ENCODE measurements at regions not wholly inside any gene's neighbourhood (a gene's known extent, or its start where the extent isn't known, plus 50 kb on each side); places are given as distances from the start of the nearest gene placed in this dataset.
A peak's percentile ranks its signal among the peaks of the same experiment; 100 is the strongest.

DNA sequence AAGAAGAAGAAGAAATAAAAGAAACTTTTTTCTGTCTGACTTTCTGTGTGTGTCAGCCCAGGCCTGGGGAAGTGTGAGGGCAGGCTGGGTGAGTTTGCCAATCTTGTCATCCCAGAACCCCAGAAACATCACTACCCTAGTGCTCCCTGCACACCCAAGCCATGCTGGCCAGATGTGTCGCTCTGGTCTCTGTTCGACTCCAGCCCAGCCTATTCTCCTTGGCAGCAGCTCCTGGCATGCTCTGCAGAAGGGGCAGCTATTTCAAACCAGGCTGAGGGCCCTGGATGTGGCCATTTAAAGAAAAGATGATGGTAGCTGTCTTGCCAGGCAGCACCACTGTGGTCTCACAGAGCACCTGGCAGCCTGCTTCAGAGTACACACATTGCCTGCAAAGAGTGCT is 334.1 kb downstream of the RPS24 start:
- peaks cover 29% of the 10 kb centered on the region for H3K4me1 ChIP-seq (ENCODE audit: insufficient read depth, low read length)
- H3K9ac ChIP-seq (ENCODE audit: low read length): no peak overlapping the region
- H3K27me3 ChIP-seq (ENCODE audit: control insufficient read depth in 1 of 2, insufficient read depth in 2 of 2, low read length in 2 of 2): no peaks in the 10 kb centered on the region
- no peaks in the 10 kb centered on the region for H3K9me3 ChIP-seq (ENCODE audit: low read length)
- H3K4me3 ChIP-seq (ENCODE audit: low read depth in 1 of 2, low read length in 2 of 2): no peak overlapping the region
- H3K36me3 ChIP-seq (ENCODE audit: insufficient read depth, low read length): no peaks in the 10 kb centered on the region
- H3K27ac ChIP-seq (ENCODE audit: low read depth, low read length): peak overlapping the region; percentile 44

DNA sequence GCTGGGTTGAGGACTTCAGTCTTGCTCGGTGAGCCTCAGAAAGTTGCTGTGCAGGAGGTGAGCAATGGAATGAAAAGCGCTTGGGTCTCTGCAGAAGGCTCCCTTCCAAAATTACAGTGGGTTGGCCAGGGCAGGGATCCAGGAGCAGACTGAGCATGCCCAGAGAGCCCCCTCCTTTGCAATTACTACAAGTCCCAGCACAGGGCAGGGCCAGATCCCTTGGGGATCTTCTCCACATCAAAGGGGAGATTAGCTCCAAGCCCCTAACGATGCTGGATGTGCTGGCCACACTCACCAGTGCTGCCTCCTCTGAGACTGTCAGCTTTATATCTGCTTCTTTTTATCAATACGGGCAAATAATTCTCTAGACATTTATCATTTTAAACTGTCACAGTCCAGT is 337.5 kb downstream of the RPS24 start:
- Histone ChIP-seq H3K36me3 (ENCODE audit: insufficient read depth, low read length) (no peaks in the 10 kb centered on the region), H3K27me3 (ENCODE audit: control insufficient read depth in 1 of 2, insufficient read depth in 2 of 2, low read length in 2 of 2) (no peaks in the 10 kb centered on the region), H3K9ac (ENCODE audit: low read length) (no peak overlapping the region), H3K27ac (ENCODE audit: low read depth, low read length) (no peak overlapping the region), H3K4me3 (ENCODE audit: low read depth in 1 of 2, low read length in 2 of 2) (no peak overlapping the region), H3K9me3 (ENCODE audit: low read length) (no peaks in the 10 kb centered on the region), H3K4me1 (ENCODE audit: insufficient read depth, low read length) (peaks cover 23% of the 10 kb centered on the region)

DNA sequence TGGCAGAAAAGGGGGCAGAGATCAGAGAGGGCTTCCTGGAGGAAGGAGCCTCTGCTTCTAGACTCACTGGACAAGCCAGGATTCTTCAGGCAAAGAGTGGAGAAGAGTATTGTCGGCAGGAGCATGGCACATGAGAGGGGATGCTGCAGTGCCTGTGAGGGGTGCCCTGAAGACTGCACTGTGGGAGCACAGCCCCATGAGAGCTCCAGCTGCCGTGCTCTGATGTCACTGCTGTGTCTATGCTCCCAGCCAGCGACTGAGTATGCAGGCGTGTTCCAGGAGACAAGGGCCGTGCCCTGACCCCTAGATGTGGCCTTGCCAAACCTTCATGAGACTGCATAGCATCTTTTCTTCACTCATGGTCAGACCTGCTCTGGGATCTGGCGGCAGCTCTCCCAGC is 339.1 kb downstream of the RPS24 start:
- no peak overlapping the region for H3K27ac ChIP-seq (ENCODE audit: low read depth, low read length)
- H3K27me3 ChIP-seq (ENCODE audit: control insufficient read depth in 1 of 2, insufficient read depth in 2 of 2, low read length in 2 of 2): no peaks in the 10 kb centered on the region
- no peak overlapping the region for H3K4me3 ChIP-seq (ENCODE audit: low read depth in 1 of 2, low read length in 2 of 2)
- H3K36me3 ChIP-seq (ENCODE audit: insufficient read depth, low read length): no peaks in the 10 kb centered on the region
- H3K4me1 ChIP-seq (ENCODE audit: insufficient read depth, low read length): peaks cover 8% of the 10 kb centered on the region
- no peaks in the 10 kb centered on the region for H3K9me3 ChIP-seq (ENCODE audit: low read length)
- no peak overlapping the region for H3K9ac ChIP-seq (ENCODE audit: low read length)

DNA sequence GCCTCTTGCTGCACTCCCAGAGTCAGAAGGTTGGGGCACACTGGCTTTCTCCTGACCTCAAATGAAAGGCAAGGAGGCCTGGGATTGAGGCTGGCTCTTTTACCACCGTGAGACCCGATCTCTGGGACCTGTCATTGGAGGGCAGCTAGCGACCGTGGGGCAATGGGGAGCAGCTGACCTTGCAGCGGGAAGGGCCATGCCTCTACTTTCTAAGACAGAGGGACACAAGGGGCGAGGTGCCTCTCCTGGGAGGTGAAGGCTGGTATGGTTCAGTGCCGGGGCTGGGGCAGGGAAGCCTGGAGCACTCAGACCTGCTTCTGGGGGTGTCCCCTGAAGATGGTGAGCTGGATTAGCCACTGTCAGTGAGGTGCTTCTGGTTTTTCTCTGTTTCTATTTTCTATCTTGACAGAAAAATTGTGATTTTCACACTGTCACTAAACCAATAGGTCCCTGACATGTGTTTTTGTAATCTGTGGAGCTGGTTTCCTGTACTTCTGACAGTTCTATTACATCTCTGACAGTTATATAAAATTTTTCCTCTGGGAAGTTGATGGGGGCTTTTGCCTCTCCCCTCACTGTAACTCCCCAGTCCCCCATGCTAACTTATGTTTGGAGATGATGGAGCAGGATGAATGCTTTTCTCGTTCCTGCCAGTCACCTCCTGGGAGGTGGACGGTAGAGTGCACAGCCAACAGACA is 340.8 kb downstream of the RPS24 start:
- no peaks in the 10 kb centered on the region for H3K36me3 ChIP-seq (ENCODE audit: insufficient read depth, low read length)
- H3K4me3 ChIP-seq (ENCODE audit: low read depth in 1 of 2, low read length in 2 of 2): no peak overlapping the region
- H3K9me3 ChIP-seq (ENCODE audit: low read length): no peaks in the 10 kb centered on the region
- H3K9ac ChIP-seq (ENCODE audit: low read length): no peak overlapping the region
- H3K27me3 ChIP-seq (ENCODE audit: control insufficient read depth in 1 of 2, insufficient read depth in 2 of 2, low read length in 2 of 2): no peaks in the 10 kb centered on the region
- no peak overlapping the region for H3K27ac ChIP-seq (ENCODE audit: low read depth, low read length)
- H3K4me1 ChIP-seq (ENCODE audit: insufficient read depth, low read length): no peaks in the 10 kb centered on the region

DNA sequence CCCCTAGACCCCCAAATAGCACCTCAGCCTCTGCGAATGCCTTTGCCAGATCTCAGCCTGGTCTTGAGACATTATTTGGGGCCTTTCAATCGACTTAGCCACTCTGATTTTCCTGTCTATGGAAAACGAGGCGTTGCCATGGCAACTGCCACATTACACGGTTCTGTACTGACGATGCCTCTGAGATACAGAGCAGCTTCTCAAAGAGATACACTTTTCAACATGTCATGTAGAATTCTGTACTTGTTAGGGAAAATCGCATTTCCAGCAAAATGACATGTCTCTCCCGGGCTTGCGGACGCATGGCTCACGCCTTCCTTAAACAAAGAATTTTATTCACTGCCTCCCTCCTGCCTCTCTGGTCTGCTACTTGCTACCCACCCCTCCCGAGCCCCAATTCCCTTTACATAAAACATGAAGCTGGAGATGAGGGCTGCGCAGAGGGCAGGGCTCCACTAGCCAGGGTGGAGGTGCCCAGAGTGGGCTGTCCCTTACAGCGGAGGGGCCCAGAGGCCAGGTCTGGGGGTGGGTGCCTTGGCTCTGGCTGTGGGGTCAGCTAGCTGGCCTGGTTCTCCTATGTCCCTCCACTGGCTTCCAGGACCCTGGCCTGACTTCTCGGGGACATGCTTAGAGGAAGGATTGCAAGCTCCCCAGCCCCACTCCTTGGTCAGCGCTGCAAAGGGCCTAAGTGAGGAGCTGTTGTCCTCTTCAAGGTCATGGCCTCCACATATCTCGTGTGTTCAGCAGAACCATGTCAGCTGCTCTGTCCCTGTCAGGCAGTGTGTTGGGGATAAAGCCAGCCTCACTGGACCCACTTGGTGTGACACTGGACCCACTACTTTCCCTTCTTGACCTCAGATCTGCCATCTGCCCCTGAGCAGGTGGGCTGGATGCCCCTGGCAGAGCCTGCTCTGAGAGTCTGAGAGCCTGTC is 342.5 kb downstream of the RPS24 start:
- Histone ChIP-seq H3K27me3 (ENCODE audit: control insufficient read depth in 1 of 2, insufficient read depth in 2 of 2, low read length in 2 of 2) (no peaks in the 10 kb centered on the region), H3K4me3 (ENCODE audit: low read depth in 1 of 2, low read length in 2 of 2) (no peak overlapping the region), H3K27ac (ENCODE audit: low read depth, low read length) (no peak overlapping the region), H3K9ac (ENCODE audit: low read length) (no peak overlapping the region), H3K36me3 (ENCODE audit: insufficient read depth, low read length) (no peaks in the 10 kb centered on the region), H3K9me3 (ENCODE audit: low read length) (no peaks in the 10 kb centered on the region), H3K4me1 (ENCODE audit: insufficient read depth, low read length) (no peaks in the 10 kb centered on the region)

DNA sequence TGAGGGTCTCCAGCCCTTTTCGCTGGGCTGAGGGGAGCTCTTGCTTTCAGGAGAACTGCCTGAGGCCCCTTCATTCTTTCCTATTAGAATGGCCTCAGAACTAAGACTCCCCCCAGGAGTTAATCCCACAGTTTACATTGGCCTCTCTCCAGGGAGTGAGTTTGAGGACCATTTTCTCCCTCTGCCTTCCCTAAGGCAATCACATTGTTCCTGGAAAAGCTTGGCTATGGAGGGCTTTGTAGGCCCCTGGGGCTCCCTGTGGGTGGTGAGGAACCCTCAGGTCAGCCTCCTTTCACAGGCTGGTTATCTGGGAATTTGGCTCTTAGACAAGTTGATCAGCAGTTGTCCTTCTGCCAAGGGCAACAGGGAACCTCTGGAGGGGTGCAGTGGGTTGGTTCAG is 343.7 kb downstream of the RPS24 start:
- no peaks in the 10 kb centered on the region for H3K36me3 ChIP-seq (ENCODE audit: insufficient read depth, low read length)
- H3K9me3 ChIP-seq (ENCODE audit: low read length): no peaks in the 10 kb centered on the region
- no peak overlapping the region for H3K27ac ChIP-seq (ENCODE audit: low read depth, low read length)
- H3K4me3 ChIP-seq (ENCODE audit: low read depth in 1 of 2, low read length in 2 of 2): no peak overlapping the region
- no peak overlapping the region for H3K9ac ChIP-seq (ENCODE audit: low read length)
- no peaks in the 10 kb centered on the region for H3K4me1 ChIP-seq (ENCODE audit: insufficient read depth, low read length)
- no peaks in the 10 kb centered on the region for H3K27me3 ChIP-seq (ENCODE audit: control insufficient read depth in 1 of 2, insufficient read depth in 2 of 2, low read length in 2 of 2)

DNA sequence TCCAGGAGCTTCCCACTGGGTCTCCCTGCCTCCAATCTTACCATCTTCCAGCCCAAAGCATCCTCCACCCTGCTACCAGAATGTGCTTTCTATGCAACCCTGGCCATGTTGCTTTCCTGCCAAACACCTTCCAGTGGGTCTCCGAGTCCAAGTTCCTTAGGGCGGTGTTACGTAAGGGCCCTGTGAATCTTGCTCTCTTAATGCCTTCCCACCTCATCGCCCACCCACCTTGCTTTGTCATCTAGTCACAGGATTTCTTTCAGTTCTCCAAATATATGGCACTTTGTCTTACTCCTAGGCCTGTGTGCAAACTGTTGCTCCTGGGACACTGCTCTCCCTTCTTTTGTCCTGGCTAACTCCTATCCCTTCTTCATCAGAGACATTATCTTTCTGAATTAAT is 344.5 kb downstream of the RPS24 start:
- no peaks in the 10 kb centered on the region for H3K36me3 ChIP-seq (ENCODE audit: insufficient read depth, low read length)
- no peaks in the 10 kb centered on the region for H3K27me3 ChIP-seq (ENCODE audit: control insufficient read depth in 1 of 2, insufficient read depth in 2 of 2, low read length in 2 of 2)
- no peak overlapping the region for H3K27ac ChIP-seq (ENCODE audit: low read depth, low read length)
- H3K4me1 ChIP-seq (ENCODE audit: insufficient read depth, low read length): no peaks in the 10 kb centered on the region
- no peaks in the 10 kb centered on the region for H3K9me3 ChIP-seq (ENCODE audit: low read length)
- no peak overlapping the region for H3K4me3 ChIP-seq (ENCODE audit: low read depth in 1 of 2, low read length in 2 of 2)
- H3K9ac ChIP-seq (ENCODE audit: low read length): no peak overlapping the region

DNA sequence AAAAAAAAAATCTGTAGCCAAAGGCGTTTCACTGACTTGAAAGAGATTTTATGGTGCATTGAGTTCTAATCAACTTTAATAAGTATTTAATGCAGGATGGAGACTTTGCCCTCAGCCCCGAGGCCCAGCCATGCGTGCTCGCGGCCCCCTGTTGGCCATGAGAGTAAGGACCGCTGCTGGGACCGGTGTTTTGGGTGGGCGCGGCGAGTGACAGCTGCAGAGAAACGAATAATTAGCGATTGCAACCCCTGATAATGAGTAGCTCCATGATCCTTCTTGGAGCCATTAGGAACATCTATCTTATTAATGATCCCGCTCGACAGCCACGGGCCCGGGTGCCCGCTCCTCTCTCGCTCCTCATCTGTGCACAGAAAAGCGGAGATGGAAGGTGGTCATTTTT is 347.4 kb downstream of the RPS24 start:
- H3K27ac ChIP-seq (ENCODE audit: low read depth, low read length): no peak overlapping the region
- H3K27me3 ChIP-seq (ENCODE audit: control insufficient read depth in 1 of 2, insufficient read depth in 2 of 2, low read length in 2 of 2): no peaks in the 10 kb centered on the region
- H3K9me3 ChIP-seq (ENCODE audit: low read length): no peaks in the 10 kb centered on the region
- no peaks in the 10 kb centered on the region for H3K36me3 ChIP-seq (ENCODE audit: insufficient read depth, low read length)
- no peak overlapping the region for H3K4me3 ChIP-seq (ENCODE audit: low read depth in 1 of 2, low read length in 2 of 2)
- H3K4me1 ChIP-seq (ENCODE audit: insufficient read depth, low read length): no peaks in the 10 kb centered on the region
- H3K9ac ChIP-seq (ENCODE audit: low read length): no peak overlapping the region

DNA sequence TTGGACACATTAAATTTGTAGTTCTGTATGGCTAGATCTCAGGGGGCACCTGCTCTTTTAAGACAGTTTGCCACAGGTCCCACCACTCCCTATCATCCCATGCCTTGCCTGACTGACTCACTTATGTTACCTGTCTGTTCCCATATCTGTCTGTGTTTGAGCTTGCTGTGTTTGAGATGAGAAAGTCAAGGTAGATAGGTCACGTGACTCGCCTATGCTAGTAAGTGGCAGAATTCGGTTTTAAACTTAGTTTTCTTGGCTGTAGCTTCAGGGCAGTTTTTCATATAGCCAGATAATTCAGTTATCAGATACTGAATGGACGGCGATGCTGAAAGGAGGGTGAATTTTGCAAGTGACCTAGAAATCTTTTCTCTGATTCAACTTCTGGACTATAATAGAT is 348.4 kb downstream of the RPS24 start:
- Histone ChIP-seq H3K27me3 (ENCODE audit: control insufficient read depth in 1 of 2, insufficient read depth in 2 of 2, low read length in 2 of 2) (no peaks in the 10 kb centered on the region), H3K4me1 (ENCODE audit: insufficient read depth, low read length) (no peaks in the 10 kb centered on the region), H3K27ac (ENCODE audit: low read depth, low read length) (no peak overlapping the region), H3K4me3 (ENCODE audit: low read depth in 1 of 2, low read length in 2 of 2) (no peak overlapping the region), H3K9ac (ENCODE audit: low read length) (no peak overlapping the region), H3K36me3 (ENCODE audit: insufficient read depth, low read length) (no peaks in the 10 kb centered on the region), H3K9me3 (ENCODE audit: low read length) (no peaks in the 10 kb centered on the region)

DNA sequence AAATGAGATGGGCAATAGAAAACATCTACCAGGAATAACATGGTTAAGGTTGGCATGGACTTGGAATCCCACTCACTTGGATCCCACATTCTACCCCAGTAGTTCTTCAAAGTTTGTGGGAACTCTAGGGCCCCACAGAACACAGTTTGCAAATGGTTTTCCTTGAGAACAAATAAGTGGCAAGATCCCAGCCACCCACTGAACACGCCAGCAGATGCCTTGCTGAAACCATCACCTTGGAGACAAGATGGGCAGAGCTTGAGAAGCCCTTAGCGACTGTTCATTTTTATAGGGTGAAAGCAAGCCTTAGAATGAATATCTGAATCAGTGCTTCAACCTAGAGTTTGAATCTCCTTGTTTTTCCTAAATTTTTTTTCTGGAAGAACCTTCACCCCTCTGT is 349.1 kb downstream of the RPS24 start:
- Histone ChIP-seq H3K4me3 (ENCODE audit: low read depth in 1 of 2, low read length in 2 of 2) (no peak overlapping the region), H3K4me1 (ENCODE audit: insufficient read depth, low read length) (no peaks in the 10 kb centered on the region), H3K9me3 (ENCODE audit: low read length) (no peaks in the 10 kb centered on the region), H3K36me3 (ENCODE audit: insufficient read depth, low read length) (no peaks in the 10 kb centered on the region), H3K9ac (ENCODE audit: low read length) (no peak overlapping the region), H3K27ac (ENCODE audit: low read depth, low read length) (no peak overlapping the region), H3K27me3 (ENCODE audit: control insufficient read depth in 1 of 2, insufficient read depth in 2 of 2, low read length in 2 of 2) (no peaks in the 10 kb centered on the region)

DNA sequence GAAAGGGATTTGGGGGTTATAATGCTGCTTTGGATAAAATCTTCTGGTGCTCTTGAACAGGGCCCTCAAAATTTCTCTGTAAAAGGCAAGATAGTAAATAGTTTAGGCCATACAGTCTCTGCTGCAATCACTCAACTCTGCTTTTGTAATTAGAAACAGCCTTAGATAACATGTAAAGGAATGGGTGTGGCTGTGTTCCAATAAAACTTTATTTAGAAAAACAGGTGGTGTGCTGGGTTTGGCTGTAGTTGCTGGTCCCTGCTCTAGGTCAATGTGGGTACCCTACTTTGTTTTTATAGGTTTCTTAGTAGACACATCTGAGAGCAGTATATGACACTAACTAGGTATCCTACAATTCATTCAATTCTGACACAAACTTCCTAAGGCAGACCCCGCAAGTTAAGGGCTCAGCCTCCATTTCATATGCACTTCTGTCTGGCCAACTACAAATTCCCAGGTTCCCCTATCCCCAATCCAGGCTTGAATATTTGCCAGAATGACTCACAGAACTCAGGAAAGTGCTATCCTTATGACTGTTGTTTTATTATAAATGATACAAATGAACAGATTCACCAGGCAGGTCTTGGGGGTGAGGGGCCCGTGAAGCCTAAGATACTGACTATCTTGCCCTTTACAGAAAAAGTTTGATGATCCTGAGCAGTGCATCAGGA is 349.9 kb downstream of the RPS24 start:
- H3K4me3 ChIP-seq (ENCODE audit: low read depth in 1 of 2, low read length in 2 of 2): no peak overlapping the region
- no peaks in the 10 kb centered on the region for H3K9me3 ChIP-seq (ENCODE audit: low read length)
- no peaks in the 10 kb centered on the region for H3K27me3 ChIP-seq (ENCODE audit: control insufficient read depth in 1 of 2, insufficient read depth in 2 of 2, low read length in 2 of 2)
- no peak overlapping the region for H3K27ac ChIP-seq (ENCODE audit: low read depth, low read length)
- no peak overlapping the region for H3K9ac ChIP-seq (ENCODE audit: low read length)
- no peaks in the 10 kb centered on the region for H3K4me1 ChIP-seq (ENCODE audit: insufficient read depth, low read length)
- H3K36me3 ChIP-seq (ENCODE audit: insufficient read depth, low read length): no peaks in the 10 kb centered on the region
